ENCODE measurements at regions not wholly inside any gene's neighbourhood (a gene's known extent, or its start where the extent isn't known, plus 50 kb on each side); places are given as distances from the start of the nearest gene placed in this dataset.

- Histone ChIP-seq H2BK12ac (ENCODE audit: low read length) (no peak overlapping the region), H3K14ac (ENCODE audit: low read length) (no peak overlapping the region), H3K4ac (ENCODE audit: low read length) (no peak overlapping the region), H3K27me3 (ENCODE audit: control insufficient read depth in 3 of 3, insufficient read depth in 3 of 3, low read depth in 1 of 3, low read length in 3 of 3) (no peaks in the 10 kb centered on the region), H3K23ac (ENCODE audit: low read depth, low read length, poor library complexity) (no peak overlapping the region), H2BK15ac (ENCODE audit: low read length) (no peak overlapping the region), H3K4me2 (ENCODE audit: insufficient read depth, low read length, poor library complexity, severe bottlenecking) (no peak overlapping the region), H3K27ac (replicated peaks; ENCODE audit: low read length) (no peak overlapping the region), H2BK120ac (ENCODE audit: low read depth, low read length) (no peak overlapping the region), H2AFZ (ENCODE audit: low read length) (no peak overlapping the region), H3K9ac (ENCODE audit: low read depth, low read length, poor library complexity) (no peak overlapping the region), H3K79me1 (ENCODE audit: low read depth, low read length) (peaks cover 7% of the 10 kb centered on the region), H3K9me3 (replicated peaks in 1 of 2; ENCODE audit: control insufficient read depth in 2 of 2, insufficient read depth in 1 of 2, low read depth in 1 of 2, low read length in 2 of 2) (no peaks in the 10 kb centered on the region), H3K18ac (ENCODE audit: low read length) (no peak overlapping the region), H2AK5ac (ENCODE audit: low read depth, low read length) (no peak overlapping the region), H2BK5ac (ENCODE audit: low read length) (no peak overlapping the region), H3K4me1 (ENCODE audit: control insufficient read depth in 2 of 2, insufficient read depth in 1 of 2, low read depth in 1 of 2, low read length in 2 of 2) (peaks cover 21 to 23% of the 10 kb centered on the region in 2 donors), H4K91ac (ENCODE audit: low read depth, low read length, poor library complexity) (no peak overlapping the region), H3K36me3 (replicated peaks in 1 of 2; ENCODE audit: control insufficient read depth in 2 of 2, insufficient read depth in 2 of 2, low read length in 2 of 2) (peaks cover 4 to 16% of the 10 kb centered on the region in 2 donors), H4K8ac (ENCODE audit: low read depth, low read length) (no peak overlapping the region), H3K4me3 (ENCODE audit: low read length in 2 of 2) (no peak overlapping the region)
- no CpG with 5 or more reads among the region's 8 CpGs for WGBS, 2 donors (ENCODE audit: extremely low coverage in 2 of 2, insufficient read length in 2 of 2, insufficient replicate concordance in 1 of 2)
- DNase-seq (ENCODE audit: low spot score) = peak; percentile 23
Measured at GRCh38 chr11:8766043-8766987, 83.7 kb downstream of the RPL27A start.

GRCh38 chr11:8766988-8767374 is 84.4 kb downstream of the RPL27A start:
- H3K27ac ChIP-seq (replicated peaks; ENCODE audit: low read length) = no peak overlapping the region

DNA sequence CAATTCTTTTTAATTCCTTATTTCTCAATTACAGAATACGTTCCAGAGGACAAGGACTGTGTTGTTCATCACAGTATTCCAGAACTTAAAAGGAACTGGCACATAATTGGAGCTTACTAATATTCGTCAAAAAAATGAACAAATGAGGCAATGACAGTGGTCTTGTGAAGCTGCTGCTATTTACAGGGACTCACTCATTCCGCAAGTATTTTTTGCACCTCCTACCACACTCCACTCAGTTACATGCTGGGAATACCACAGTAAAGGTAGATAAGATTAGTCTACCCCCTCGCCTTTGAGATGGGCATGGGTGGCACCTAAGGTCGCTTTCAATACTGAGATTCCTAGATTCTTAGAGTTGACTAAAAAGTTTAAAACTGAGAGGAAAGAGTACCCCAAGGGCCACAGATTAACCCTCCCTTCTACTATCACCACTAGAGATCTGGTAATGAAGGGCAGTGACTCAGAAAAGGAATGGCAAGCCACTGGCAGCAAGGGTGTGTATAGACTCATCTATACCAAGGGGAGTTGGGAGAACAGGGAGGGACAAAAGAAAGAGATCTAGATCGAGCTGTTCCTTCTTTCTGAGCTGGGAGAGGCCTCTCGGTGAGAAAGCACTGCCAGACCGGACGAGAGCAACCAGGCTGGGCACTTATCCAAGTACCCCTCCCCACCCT is 85.0 kb downstream of the RPL27A start:
- no peak overlapping the region for H3K9ac ChIP-seq (ENCODE audit: low read depth, low read length, poor library complexity)
- H3K14ac ChIP-seq (ENCODE audit: low read length) = no peak overlapping the region
- no peak overlapping the region for H3K27ac ChIP-seq (replicated peaks; ENCODE audit: low read length)
- no peak overlapping the region for H4K8ac ChIP-seq (ENCODE audit: low read depth, low read length)
- no peak overlapping the region for H4K91ac ChIP-seq (ENCODE audit: low read depth, low read length, poor library complexity)
- no peak overlapping the region for H3K4ac ChIP-seq (ENCODE audit: low read length)
- no peak overlapping the region for H3K4me2 ChIP-seq (ENCODE audit: insufficient read depth, low read length, poor library complexity, severe bottlenecking)
- no peak overlapping the region for H2AFZ ChIP-seq (ENCODE audit: low read length)
- no peak overlapping the region for H3K4me3 ChIP-seq (ENCODE audit: low read length in 2 of 2)
- H2BK5ac ChIP-seq (ENCODE audit: low read length) = no peak overlapping the region
- no peak overlapping the region for H2BK120ac ChIP-seq (ENCODE audit: low read depth, low read length)
- no peak overlapping the region for H3K23ac ChIP-seq (ENCODE audit: low read depth, low read length, poor library complexity)
- H2BK15ac ChIP-seq (ENCODE audit: low read length) = no peak overlapping the region
- H3K9me3 ChIP-seq (replicated peaks in 1 of 2; ENCODE audit: control insufficient read depth in 2 of 2, insufficient read depth in 1 of 2, low read depth in 1 of 2, low read length in 2 of 2) = no peaks in the 10 kb centered on the region
- no peak overlapping the region for H2BK12ac ChIP-seq (ENCODE audit: low read length)
- peaks cover 4 to 23% of the 10 kb centered on the region in 2 donors for H3K36me3 ChIP-seq (replicated peaks in 1 of 2; ENCODE audit: control insufficient read depth in 2 of 2, insufficient read depth in 2 of 2, low read length in 2 of 2)
- no peak overlapping the region for H3K18ac ChIP-seq (ENCODE audit: low read length)
- no peak overlapping the region for H2AK5ac ChIP-seq (ENCODE audit: low read depth, low read length)
- peaks cover 4% of the 10 kb centered on the region for H3K79me1 ChIP-seq (ENCODE audit: low read depth, low read length)
- WGBS, 2 donors (ENCODE audit: extremely low coverage in 2 of 2, insufficient read length in 2 of 2, insufficient replicate concordance in 1 of 2) = no CpG with 5 or more reads among the region's 9 CpGs
- H3K4me1 ChIP-seq (ENCODE audit: control insufficient read depth in 2 of 2, insufficient read depth in 1 of 2, low read depth in 1 of 2, low read length in 2 of 2) = peaks cover 14 to 16% of the 10 kb centered on the region in 2 donors
- DNase-seq (ENCODE audit: low spot score) = no peak
- no peaks in the 10 kb centered on the region for H3K27me3 ChIP-seq (ENCODE audit: control insufficient read depth in 3 of 3, insufficient read depth in 3 of 3, low read depth in 1 of 3, low read length in 3 of 3)

More at GRCh38 chr11:8766988-8767374, 84.4 kb downstream of the RPL27A start:
- H3K23ac ChIP-seq (ENCODE audit: low read depth, low read length, poor library complexity) = no peak overlapping the region
- H3K9me3 ChIP-seq (replicated peaks in 1 of 2; ENCODE audit: control insufficient read depth in 2 of 2, insufficient read depth in 1 of 2, low read depth in 1 of 2, low read length in 2 of 2) = no peaks in the 10 kb centered on the region
- peaks cover 7% of the 10 kb centered on the region for H3K79me1 ChIP-seq (ENCODE audit: low read depth, low read length)
- no peak overlapping the region for H2BK15ac ChIP-seq (ENCODE audit: low read length)
- H3K36me3 ChIP-seq (replicated peaks in 1 of 2; ENCODE audit: control insufficient read depth in 2 of 2, insufficient read depth in 2 of 2, low read length in 2 of 2) = peaks cover 4 to 21% of the 10 kb centered on the region in 2 donors
- no peak overlapping the region for H3K4me2 ChIP-seq (ENCODE audit: insufficient read depth, low read length, poor library complexity, severe bottlenecking)
- no peak overlapping the region for H3K9ac ChIP-seq (ENCODE audit: low read depth, low read length, poor library complexity)
- no peaks in the 10 kb centered on the region for H3K27me3 ChIP-seq (ENCODE audit: control insufficient read depth in 3 of 3, insufficient read depth in 3 of 3, low read depth in 1 of 3, low read length in 3 of 3)
- WGBS, 2 donors (ENCODE audit: extremely low coverage in 2 of 2, insufficient read length in 2 of 2, insufficient replicate concordance in 1 of 2) = no CpG with 5 or more reads among the region's 7 CpGs
- H4K8ac ChIP-seq (ENCODE audit: low read depth, low read length) = no peak overlapping the region
- H2BK5ac ChIP-seq (ENCODE audit: low read length) = no peak overlapping the region
- H3K4ac ChIP-seq (ENCODE audit: low read length) = no peak overlapping the region
- H2BK120ac ChIP-seq (ENCODE audit: low read depth, low read length) = no peak overlapping the region
- no peak overlapping the region for H3K4me3 ChIP-seq (ENCODE audit: low read length in 2 of 2)
- H3K14ac ChIP-seq (ENCODE audit: low read length) = no peak overlapping the region
- H4K91ac ChIP-seq (ENCODE audit: low read depth, low read length, poor library complexity) = no peak overlapping the region
- H2BK12ac ChIP-seq (ENCODE audit: low read length) = no peak overlapping the region
- no peak overlapping the region for H2AK5ac ChIP-seq (ENCODE audit: low read depth, low read length)
- H3K4me1 ChIP-seq (ENCODE audit: control insufficient read depth in 2 of 2, insufficient read depth in 1 of 2, low read depth in 1 of 2, low read length in 2 of 2) = peaks cover 17 to 19% of the 10 kb centered on the region in 2 donors
- no peak overlapping the region for H2AFZ ChIP-seq (ENCODE audit: low read length)
- no peak for DNase-seq (ENCODE audit: low spot score)
- H3K18ac ChIP-seq (ENCODE audit: low read length) = no peak overlapping the region
